ENCODE measurements at regions not wholly inside any gene's neighbourhood (a gene's known extent, or its start where the extent isn't known, plus 50 kb on each side); places are given as distances from the start of the nearest gene placed in this dataset.

DNA sequence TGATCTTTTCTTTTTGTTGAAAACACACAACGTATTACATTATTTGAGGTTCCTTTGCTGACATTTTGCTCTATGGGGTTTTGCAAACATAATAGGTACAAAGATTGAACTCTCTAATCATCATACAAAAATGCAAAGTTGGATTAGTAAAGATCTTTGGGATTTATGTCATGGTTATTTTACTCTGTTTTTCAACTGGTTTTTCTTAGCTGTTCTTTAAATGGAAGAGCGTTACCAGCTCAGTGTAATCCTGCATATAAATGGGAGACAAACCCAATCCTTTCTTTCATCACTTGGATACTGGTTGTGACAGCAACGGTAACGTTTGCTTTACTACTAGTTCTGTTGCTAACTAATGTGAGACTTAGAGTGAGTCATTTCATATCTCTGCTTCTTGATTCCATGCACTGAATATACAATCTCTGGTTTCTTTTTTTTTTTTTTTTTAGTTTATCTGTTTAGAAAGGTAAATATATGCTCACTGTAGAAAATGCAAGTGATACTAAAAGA is 104.9 kb upstream of the NOVA1 start:
- no peak overlapping the region for H3K4me3 ChIP-seq
- no peaks in the 10 kb centered on the region for H3K9me3 ChIP-seq (ENCODE audit: low read depth)
- no peaks in the 10 kb centered on the region for H3K36me3 ChIP-seq
- no peaks in the 10 kb centered on the region for H3K4me1 ChIP-seq (ENCODE audit: low read depth)
- TF ChIP-seq CTCF (IDR thresholded peaks at IDR 0.05; ENCODE audit: low read depth, low read length): no peak
- no peak overlapping the region for H3K27ac ChIP-seq
- peak in 1 of 2 donors; percentile 40 for DNase-seq (ENCODE audit: low read depth in 1 of 2, low spot score in 1 of 2)
- H3K27me3 ChIP-seq: no peaks in the 10 kb centered on the region

DNA sequence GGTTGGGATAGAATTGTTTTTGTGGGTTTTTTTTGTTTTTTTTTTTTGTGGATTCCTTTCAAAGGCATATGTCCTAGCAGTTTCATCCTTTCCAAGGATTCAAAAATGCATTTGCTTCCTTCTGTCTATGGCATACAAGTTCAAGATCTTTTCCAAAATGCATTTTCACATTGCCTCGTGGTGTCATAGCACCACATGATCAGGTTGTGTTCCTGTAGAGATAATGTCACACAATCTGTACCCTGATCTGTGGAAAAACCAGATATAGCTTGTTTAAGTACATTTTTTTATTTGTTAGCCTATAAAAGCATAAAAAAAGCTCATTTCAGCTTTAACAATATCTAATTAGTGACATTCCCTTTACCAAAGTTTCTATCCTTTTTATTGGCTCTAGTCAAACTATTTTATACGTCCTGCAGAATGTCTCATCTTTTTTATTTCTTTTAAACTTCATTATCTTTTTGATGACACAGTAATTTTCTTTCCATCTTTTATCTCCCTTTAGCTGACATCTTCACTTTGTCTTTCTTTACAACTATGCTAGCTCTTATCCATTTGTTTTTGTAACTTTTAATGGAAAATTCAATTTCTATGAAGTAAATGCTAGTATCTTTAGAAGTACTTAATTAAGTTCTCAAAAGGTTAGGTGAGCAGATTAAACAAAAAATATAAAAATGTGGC is 106.0 kb upstream of the NOVA1 start:
- no peak for DNase-seq (ENCODE audit: low read depth in 1 of 2, low spot score in 1 of 2)

DNA sequence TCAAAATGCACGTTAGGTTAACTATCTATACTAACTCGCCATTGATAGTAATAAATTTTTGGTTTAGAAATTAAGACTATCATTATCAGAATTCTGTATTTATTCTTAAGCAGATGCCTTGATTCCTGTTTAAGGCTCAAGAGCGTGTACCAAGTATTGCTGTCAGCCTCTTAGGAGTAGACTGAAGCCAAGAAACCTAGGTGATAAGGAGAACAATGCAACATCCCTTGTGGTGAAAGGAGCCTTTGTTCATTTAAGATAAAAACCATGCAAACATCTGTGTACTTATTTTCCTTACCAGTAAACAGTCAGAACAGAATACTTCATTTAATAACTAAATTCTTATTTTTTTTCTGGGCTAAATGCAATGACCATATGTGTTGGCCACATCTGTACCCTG is 109.4 kb upstream of the NOVA1 start:
- Histone ChIP-seq H3K27me3 (no peaks in the 10 kb centered on the region), H3K9me3 (ENCODE audit: low read depth) (no peaks in the 10 kb centered on the region), H3K4me1 (ENCODE audit: low read depth) (no peaks in the 10 kb centered on the region), H3K27ac (no peak overlapping the region), H3K4me3 (no peak overlapping the region), H3K36me3 (no peaks in the 10 kb centered on the region)
- no peak for TF ChIP-seq CTCF (IDR thresholded peaks at IDR 0.05; ENCODE audit: low read depth, low read length)
- peak in 1 of 2 donors; percentile 63 for DNase-seq (ENCODE audit: low read depth in 1 of 2, low spot score in 1 of 2)

More for the DNA sequence above, 106.0 kb upstream of the NOVA1 start:
- Histone ChIP-seq H3K4me1 (ENCODE audit: low read depth) (no peaks in the 10 kb centered on the region), H3K4me3 (no peak overlapping the region), H3K9me3 (ENCODE audit: low read depth) (no peaks in the 10 kb centered on the region), H3K27ac (no peak overlapping the region), H3K36me3 (no peaks in the 10 kb centered on the region), H3K27me3 (no peaks in the 10 kb centered on the region)
- TF ChIP-seq CTCF (IDR thresholded peaks at IDR 0.05; ENCODE audit: low read depth, low read length): no peak

DNA sequence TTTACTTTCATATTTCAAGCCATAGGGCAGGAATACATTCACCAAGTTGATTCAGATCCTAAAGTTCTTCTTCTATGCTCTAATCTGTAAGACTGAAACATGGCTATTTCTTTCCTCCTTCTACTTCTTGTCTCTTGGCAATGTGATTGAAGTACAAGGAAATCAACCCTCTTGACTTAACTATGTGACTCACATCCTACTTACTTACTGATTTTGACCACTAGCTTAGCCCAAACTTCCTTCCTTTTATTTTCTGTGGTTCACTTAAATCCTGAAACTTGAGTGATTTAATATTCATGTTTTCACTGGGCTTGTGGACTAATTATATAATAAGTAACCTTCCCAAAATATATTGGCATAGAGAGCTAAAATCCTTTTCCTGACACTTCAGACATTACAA is 111.2 kb upstream of the NOVA1 start:
- Histone ChIP-seq H3K4me1 (ENCODE audit: low read depth) (no peaks in the 10 kb centered on the region), H3K9me3 (ENCODE audit: low read depth) (no peaks in the 10 kb centered on the region), H3K36me3 (no peaks in the 10 kb centered on the region), H3K27me3 (no peaks in the 10 kb centered on the region), H3K4me3 (no peak overlapping the region), H3K27ac (no peak overlapping the region)
- DNase-seq (ENCODE audit: low read depth in 1 of 2, low spot score in 1 of 2): peak in 1 of 2 donors; percentile 49
- TF ChIP-seq CTCF (IDR thresholded peaks at IDR 0.05; ENCODE audit: low read depth, low read length): no peak

- Histone ChIP-seq H3K4me1 (ENCODE audit: low read depth) (no peaks in the 10 kb centered on the region), H3K4me3 (no peak overlapping the region), H3K27me3 (no peaks in the 10 kb centered on the region), H3K27ac (no peak overlapping the region), H3K36me3 (no peaks in the 10 kb centered on the region), H3K9me3 (ENCODE audit: low read depth) (no peaks in the 10 kb centered on the region)
- peak in 1 of 2 donors; percentile 13 for DNase-seq (ENCODE audit: low read depth in 1 of 2, low spot score in 1 of 2)
- TF ChIP-seq CTCF (IDR thresholded peaks at IDR 0.05; ENCODE audit: low read depth, low read length): no peak
These were observed 121.7 kb upstream of the NOVA1 start for GRCh38 chr14:26719514-26719913.
